HepG2 (cell line): ENCODE measurements at regions not wholly inside any gene's neighbourhood (a gene's known extent, or its start where the extent isn't known, plus 50 kb on each side); places are given as distances from the start of the nearest gene placed in this dataset.

Experiments
- ATAC-seq: fragments of 200-7000 bp; cut with Tn5 transposase; 3 replicates; pipeline ENCODE4 v1.9.1; 2020; ENCODE audit warnings: mild to moderate bottlenecking, moderate library complexity
- BruUV-seq: library from RNA; stranded (reverse); fragments of 400-500 nt; replicated peaks from 2 replicates; lab custom pipeline; 2021; lab: Mats Ljungman, UMichigan
- CTCF ChIA-PET: fragments of 300-600 bp; formaldehyde crosslinking; extraction: SDS; loops from one replicate; lab custom pipeline; 2021; ENCODE audit warnings: low total read pairs, inconsistent platforms, low intra/inter-chr PET ratio; lab: Yijun Ruan, JAX
- POLR2A ChIA-PET: fragments of 350-600 bp; sonication (Branson Sonifier 250); formaldehyde crosslinking; loops from one replicate; lab custom pipeline; 2020; ENCODE audit warnings: antibody characterized with exemption, inconsistent platforms; lab: Yijun Ruan, JAX
- DNase-seq: peaks from one replicate; pipeline ENCODE4 v3.0.0-alpha.2; 2015; ENCODE audit warnings: low spot score
- FAIRE-seq: peaks from 3 replicates; lab custom pipeline; 2011; peaks lifted over from hg19 to GRCh38; lab: Jason Lieb, UNC
- H2AFZ ChIP-seq: one replicate; pipeline ENCODE4 v1.6.1; 2011; ENCODE audit warnings: low read length, inconsistent platforms
- H3K27ac ChIP-seq: fragments of 300-600 bp; 3 replicates; pipeline ENCODE4 v1.8.0; 2011; ENCODE audit warnings: mixed run types, mild to moderate bottlenecking, mixed read lengths, low read length, inconsistent platforms; ENCODE audit not compliant: insufficient read depth; ENCODE audit errors: extremely low read length
- H3K27me3 ChIP-seq, 2 experiments: fragments of 200-600 bp in 1 of 2; 2 replicates in 1 of 2; 3 replicates in 1 of 2; pipeline versions ENCODE4 v1.6.0 to v1.8.0; 2011; ENCODE audit warnings: low read length in 2 of 2, mild to moderate bottlenecking in 2 of 2, moderate library complexity in 2 of 2, inconsistent platforms in 1 of 2; ENCODE audit not compliant: insufficient read depth in 2 of 2, control insufficient read depth in 1 of 2
- H3K36me3 ChIP-seq, 2 experiments: fragments of 200-600 bp in 1 of 2; replicated peaks in 1 of 2; 2 replicates in 1 of 2; 3 replicates in 1 of 2; pipeline versions ENCODE4 v1.5.1 to v1.8.0; 2011; ENCODE audit warnings: low read length in 2 of 2, inconsistent platforms in 1 of 2; ENCODE audit not compliant: insufficient read depth in 2 of 2, control insufficient read depth in 1 of 2
- H3K4me1 ChIP-seq: 2 replicates; pipeline ENCODE4 v1.5.1; 2012; ENCODE audit warnings: low read length, inconsistent platforms; ENCODE audit not compliant: insufficient read depth
- H3K4me2 ChIP-seq: 2 replicates; pipeline ENCODE4 v1.6.0; 2011; ENCODE audit warnings: low read depth, low read length, inconsistent platforms
- H3K4me3 ChIP-seq, 3 experiments: fragments of 200-600 bp in 1 of 3; sonication (generic), shearing (Covaris generic) in 1 of 3; replicated peaks in 1 of 3; 2 replicates each; pipeline ENCODE4 v1.5.1; 2011 to 2016; ENCODE audit warnings: low read length in 3 of 3, inconsistent platforms in 2 of 3, low read depth in 2 of 3, mild to moderate bottlenecking in 2 of 3, control low read depth in 1 of 3, mixed read lengths in 1 of 3; ENCODE audit not compliant: insufficient read depth in 1 of 3
- H3K79me2 ChIP-seq: one replicate; pipeline ENCODE4 v1.6.1; 2011; ENCODE audit warnings: low read length, inconsistent platforms; ENCODE audit not compliant: insufficient read depth
- H3K9ac ChIP-seq: 2 replicates; pipeline ENCODE4 v1.6.0; 2011; ENCODE audit warnings: mild to moderate bottlenecking, low read depth, low read length, inconsistent platforms; ENCODE audit not compliant: insufficient read depth
- H3K9me3 ChIP-seq: 2 replicates; pipeline ENCODE4 v1.5.1; 2012; ENCODE audit warnings: mild to moderate bottlenecking, low read length
- H4K20me1 ChIP-seq: 2 replicates; pipeline ENCODE4 v1.6.0; 2011; ENCODE audit warnings: inconsistent platforms, mild to moderate bottlenecking, low read length, moderate library complexity; ENCODE audit not compliant: insufficient read depth
- CBX1 ChIP-seq: IDR thresholded peaks from one replicate; pipeline ENCODE4 v1.6.1; 2016; ENCODE audit warnings: antibody characterized with exemption, low read depth
- HNF4G ChIP-seq, 2 experiments: sonication (generic) in 1 of 2; formaldehyde crosslinking in 1 of 2; IDR thresholded peaks; 2 replicates each; pipeline versions ENCODE4 v1.4.0 to v1.6.1; 2011 to 2020; ENCODE audit warnings: borderline replicate concordance in 2 of 2, low read depth in 2 of 2, mild to moderate bottlenecking in 2 of 2, low read length in 1 of 2, missing genetic modification reagents in 1 of 2, moderate library complexity in 1 of 2
- HNRNPH1 ChIP-seq: fragments of 200-400 bp; formaldehyde crosslinking; optimal IDR thresholded peaks from 2 replicates; pipeline ENCODE3; 2017; ENCODE audit warnings: mild to moderate bottlenecking, low read depth, low read length
- ISX ChIP-seq: sonication (generic); formaldehyde crosslinking; conservative IDR thresholded peaks from 2 replicates; pipeline ENCODE4 v1.5.0; 2020; ENCODE audit warnings: missing genetic modification reagents
- MEF2D ChIP-seq: sonication (generic); formaldehyde crosslinking; IDR thresholded peaks from 2 replicates; pipeline ENCODE4 v1.5.1; 2020; ENCODE audit warnings: mild to moderate bottlenecking, missing genetic modification reagents
- PCBP2 ChIP-seq: fragments of 200-400 bp; formaldehyde crosslinking; optimal IDR thresholded peaks from 2 replicates; pipeline ENCODE3; 2018; ENCODE audit warnings: low read length, low read depth; ENCODE audit not compliant: poor library complexity, severe bottlenecking
- SIN3A ChIP-seq: IDR thresholded peaks from 2 replicates; pipeline ENCODE4 v1.6.1; 2011; ENCODE audit warnings: low read depth, mild to moderate bottlenecking, control low read depth, low read length, borderline replicate concordance
- ZBTB7A ChIP-seq: sonication (generic); formaldehyde crosslinking; IDR thresholded peaks from 2 replicates; pipeline ENCODE4 v1.8.0; 2022; ENCODE audit warnings: mild to moderate bottlenecking, missing genetic modification reagents
- ZFP37 ChIP-seq: sonication (generic); formaldehyde crosslinking; IDR thresholded peaks from 2 replicates; pipeline ENCODE4 v1.4.0; 2020; ENCODE audit warnings: missing genetic modification reagents, borderline replicate concordance
- ZNF550 ChIP-seq: sonication (generic); formaldehyde crosslinking; IDR thresholded peaks from 2 replicates; pipeline ENCODE4 v1.4.0; 2020; ENCODE audit warnings: mild to moderate bottlenecking, missing genetic modification reagents, borderline replicate concordance
- ZNF761 ChIP-seq: sonication (generic); formaldehyde crosslinking; conservative IDR thresholded peaks from 2 replicates; pipeline ENCODE4 v1.4.0; 2020; ENCODE audit warnings: mild to moderate bottlenecking, missing genetic modification reagents
- ZNF770 ChIP-seq: sonication (generic); formaldehyde crosslinking; IDR thresholded peaks from 2 replicates; pipeline ENCODE4 v1.5.0; 2020; ENCODE audit warnings: mild to moderate bottlenecking, missing genetic modification reagents
- WGBS: methylation state at CpG from one replicate; pipeline ENCODE4 v1.1.6; 2017; ENCODE audit warnings: low lambda C conversion rate; 5-methylcytosine and 5-hydroxymethylcytosine counted together
- in situ Hi-C: cut with HindIII; loops from 2 replicates; pipeline ENCODE4 v1.10.0; 2017; ENCODE audit warnings: low pct_unique_long_range_greater_than_20kb; ENCODE audit not compliant: extremely low pct_ligation_motif_present
- intact Hi-C: fragments of 100-400 bp; cut with micrococcal nuclease; formaldehyde crosslinking; loops from one replicate; pipeline ENCODE4 v1.10.0; 2022; ENCODE audit not compliant: unreplicated experiment
- TF ChIP-seq, protein P1 (sequence below): IDR thresholded peaks from 2 replicates; pipeline ENCODE4 v1.6.1; 2012; ENCODE audit warnings: inconsistent platforms
- TF ChIP-seq, protein P2 (sequence below): sonication (generic); formaldehyde crosslinking; IDR thresholded peaks from 2 replicates; pipeline ENCODE4 v1.5.1; 2020; ENCODE audit warnings: mild to moderate bottlenecking, missing genetic modification reagents, borderline replicate concordance
- TF ChIP-seq, protein P3 (sequence below): sonication (generic); formaldehyde crosslinking; IDR thresholded peaks from 2 replicates; pipeline ENCODE4 v1.9.0; 2021; ENCODE audit warnings: missing genetic modification reagents, mild to moderate bottlenecking, borderline replicate concordance
- TF ChIP-seq, protein P4 (sequence below): conservative IDR thresholded peaks from 2 replicates; pipeline ENCODE4 v1.6.1; 2018; ENCODE audit warnings: missing genetic modification reagents

DNA sequence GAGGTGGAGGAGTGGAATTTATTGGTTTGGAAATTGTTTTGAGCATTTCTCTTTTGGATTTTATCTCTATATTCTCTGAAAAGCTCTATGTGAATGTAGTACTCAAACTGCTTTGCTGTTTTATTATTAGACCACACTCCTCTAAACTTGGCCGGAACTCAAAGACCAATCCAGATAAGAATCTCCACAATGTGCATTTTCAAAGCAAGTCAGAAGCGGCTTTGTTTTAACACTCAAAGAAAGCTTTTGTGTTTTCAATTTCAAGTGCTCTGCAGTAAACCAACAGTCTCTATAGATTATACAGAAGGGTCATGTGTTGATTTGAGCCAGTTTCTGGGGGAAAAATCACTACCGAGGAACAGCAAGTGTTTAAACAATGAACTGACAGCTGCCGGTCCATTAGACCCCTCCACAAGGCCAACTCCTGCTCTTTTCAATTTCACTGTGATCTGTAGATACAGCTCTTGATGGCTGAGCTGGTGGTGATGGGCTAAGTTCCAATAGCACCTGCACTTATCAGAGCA lies 79.4 kb downstream of the FTHL17 start (continued):
- no peak for TF ChIP-seq ZNF550 (CRISPR knock-in tag)
- TF ChIP-seq SIN3A = no peak
- TF ChIP-seq ZNF761 (CRISPR knock-in tag) = no peak
- TF ChIP-seq PCBP2 = no peak
- TF ChIP-seq CBX1 = no peak

DNA sequence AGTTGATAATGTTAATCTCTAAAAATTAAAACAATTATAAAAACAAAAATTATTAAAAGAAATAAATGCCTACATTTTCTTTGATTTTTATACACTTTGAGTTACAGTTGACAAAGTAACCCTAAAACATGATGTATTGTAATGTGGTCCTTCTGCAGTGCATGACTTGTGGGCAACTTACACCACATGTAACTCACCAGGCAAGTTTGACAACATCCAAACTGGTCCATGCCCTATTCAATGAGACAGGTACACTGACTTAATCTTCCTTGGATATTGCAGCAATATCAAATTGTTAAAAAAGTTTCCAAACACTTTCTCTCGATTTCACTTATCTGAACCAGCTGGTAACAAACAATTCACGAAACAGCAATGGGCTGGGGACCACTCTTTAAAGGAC lies 81.5 kb downstream of the FTHL17 start:
- no TSS peak for BruUV-seq
- CTCF ChIA-PET = no interaction called here
- Histone ChIP-seq H3K79me2 (no peaks in the 10 kb centered on the region), H3K27ac (no peak overlapping the region), H3K9me3 (no peaks in the 10 kb centered on the region), H4K20me1 (no peaks in the 10 kb centered on the region), H3K4me3 (no peak overlapping the region), H3K36me3 (no peaks in the 10 kb centered on the region), H3K4me1 (peaks cover 65% of the 10 kb centered on the region), H2AFZ (no peak overlapping the region), H3K27me3 (no peaks in the 10 kb centered on the region), H3K9ac (no peak overlapping the region), H3K4me2 (no peak overlapping the region)
- FAIRE-seq (no peak), DNase-seq (no peak), ATAC-seq (no peak)
- WGBS = 97% methylated on average over 2 of the region's 2 CpGs
- intact Hi-C loops = no loop called here
- in situ Hi-C loops = no loop called here
- POLR2A ChIA-PET = no interaction called here
- TF ChIP-seq, protein P1, sequence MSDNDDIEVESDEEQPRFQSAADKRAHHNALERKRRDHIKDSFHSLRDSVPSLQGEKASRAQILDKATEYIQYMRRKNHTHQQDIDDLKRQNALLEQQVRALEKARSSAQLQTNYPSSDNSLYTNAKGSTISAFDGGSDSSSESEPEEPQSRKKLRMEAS = no peak
- TF ChIP-seq, protein P2, sequence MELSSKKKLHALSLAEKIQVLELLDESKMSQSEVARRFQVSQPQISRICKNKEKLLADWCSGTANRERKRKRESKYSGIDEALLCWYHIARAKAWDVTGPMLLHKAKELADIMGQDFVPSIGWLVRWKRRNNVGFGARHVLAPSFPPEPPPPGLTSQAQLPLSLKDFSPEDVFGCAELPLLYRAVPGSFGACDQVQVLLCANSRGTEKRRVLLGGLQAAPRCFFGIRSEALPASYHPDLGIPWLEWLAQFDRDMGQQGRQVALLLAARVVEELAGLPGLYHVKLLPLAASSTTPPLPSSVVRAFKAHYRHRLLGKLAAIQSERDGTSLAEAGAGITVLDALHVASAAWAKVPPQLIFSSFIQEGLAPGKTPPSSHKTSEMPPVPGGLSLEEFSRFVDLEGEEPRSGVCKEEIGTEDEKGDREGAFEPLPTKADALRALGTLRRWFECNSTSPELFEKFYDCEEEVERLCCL (CRISPR knock-in tag) = no peak
- TF ChIP-seq, protein P3, sequence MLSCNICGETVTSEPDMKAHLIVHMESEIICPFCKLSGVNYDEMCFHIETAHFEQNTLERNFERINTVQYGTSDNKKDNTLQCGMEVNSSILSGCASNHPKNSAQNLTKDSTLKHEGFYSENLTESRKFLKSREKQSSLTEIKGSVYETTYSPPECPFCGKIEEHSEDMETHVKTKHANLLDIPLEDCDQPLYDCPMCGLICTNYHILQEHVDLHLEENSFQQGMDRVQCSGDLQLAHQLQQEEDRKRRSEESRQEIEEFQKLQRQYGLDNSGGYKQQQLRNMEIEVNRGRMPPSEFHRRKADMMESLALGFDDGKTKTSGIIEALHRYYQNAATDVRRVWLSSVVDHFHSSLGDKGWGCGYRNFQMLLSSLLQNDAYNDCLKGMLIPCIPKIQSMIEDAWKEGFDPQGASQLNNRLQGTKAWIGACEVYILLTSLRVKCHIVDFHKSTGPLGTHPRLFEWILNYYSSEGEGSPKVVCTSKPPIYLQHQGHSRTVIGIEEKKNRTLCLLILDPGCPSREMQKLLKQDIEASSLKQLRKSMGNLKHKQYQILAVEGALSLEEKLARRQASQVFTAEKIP (CRISPR knock-in tag) = no peak
- TF ChIP-seq, protein P4, sequence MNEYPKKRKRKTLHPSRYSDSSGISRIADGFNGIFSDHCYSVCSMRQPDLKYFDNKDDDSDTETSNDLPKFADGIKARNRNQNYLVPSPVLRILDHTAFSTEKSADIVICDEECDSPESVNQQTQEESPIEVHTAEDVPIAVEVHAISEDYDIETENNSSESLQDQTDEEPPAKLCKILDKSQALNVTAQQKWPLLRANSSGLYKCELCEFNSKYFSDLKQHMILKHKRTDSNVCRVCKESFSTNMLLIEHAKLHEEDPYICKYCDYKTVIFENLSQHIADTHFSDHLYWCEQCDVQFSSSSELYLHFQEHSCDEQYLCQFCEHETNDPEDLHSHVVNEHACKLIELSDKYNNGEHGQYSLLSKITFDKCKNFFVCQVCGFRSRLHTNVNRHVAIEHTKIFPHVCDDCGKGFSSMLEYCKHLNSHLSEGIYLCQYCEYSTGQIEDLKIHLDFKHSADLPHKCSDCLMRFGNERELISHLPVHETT (CRISPR knock-in tag) = no peak
- TF ChIP-seq HNF4G (IDR thresholded peaks at IDR 0.05; ENCODE audit: borderline replicate concordance, low read depth, low read length) (no peak), HNF4G (CRISPR knock-in tag; IDR thresholded peaks at IDR 0.05; ENCODE audit: borderline replicate concordance, low read depth) (no peak), ZFP37 (CRISPR knock-in tag) (no peak), ZNF770 (CRISPR knock-in tag) (no peak), ZBTB7A (CRISPR knock-in tag) (no peak), ISX (CRISPR knock-in tag) (no peak), HNRNPH1 (no peak), MEF2D (CRISPR knock-in tag) (no peak)
